NT2/D1 (cell line): ENCODE measurements at regions not wholly inside any gene's neighbourhood (a gene's known extent, or its start where the extent isn't known, plus 50 kb on each side); places are given as distances from the start of the nearest gene placed in this dataset.

Experiments
- SUZ12 ChIP-seq: IDR thresholded peaks from 2 replicates; pipeline ENCODE4 v1.6.1; 2011; ENCODE audit not compliant: insufficient read length, insufficient read depth; ENCODE audit errors: extremely low read depth
- ZNF274 ChIP-seq: IDR thresholded peaks from 2 replicates; pipeline ENCODE4 v1.6.1; 2011; ENCODE audit warnings: mild to moderate bottlenecking, low read depth, low read length

GRCh38 chr20:58098571-58098970, 129.9 kb downstream of the ANKRD60 start:
- TF ChIP-seq SUZ12 (no peak), ZNF274 (no peak)
